NCI-H146 (cell line): ENCODE measurements at regions not wholly inside any gene's neighbourhood (a gene's known extent, or its start where the extent isn't known, plus 50 kb on each side); places are given as distances from the start of the nearest gene placed in this dataset.
"Not testable (repeated sequence)": the region's sequence is repeated elsewhere in the genome, so short reads cannot be mapped to it uniquely, and the experiment has no call there.

ENCODE experiments used
- DNase-seq: peaks from one replicate; lab custom pipeline; 2025; lab: John Stamatoyannopoulos, UW

DNA sequence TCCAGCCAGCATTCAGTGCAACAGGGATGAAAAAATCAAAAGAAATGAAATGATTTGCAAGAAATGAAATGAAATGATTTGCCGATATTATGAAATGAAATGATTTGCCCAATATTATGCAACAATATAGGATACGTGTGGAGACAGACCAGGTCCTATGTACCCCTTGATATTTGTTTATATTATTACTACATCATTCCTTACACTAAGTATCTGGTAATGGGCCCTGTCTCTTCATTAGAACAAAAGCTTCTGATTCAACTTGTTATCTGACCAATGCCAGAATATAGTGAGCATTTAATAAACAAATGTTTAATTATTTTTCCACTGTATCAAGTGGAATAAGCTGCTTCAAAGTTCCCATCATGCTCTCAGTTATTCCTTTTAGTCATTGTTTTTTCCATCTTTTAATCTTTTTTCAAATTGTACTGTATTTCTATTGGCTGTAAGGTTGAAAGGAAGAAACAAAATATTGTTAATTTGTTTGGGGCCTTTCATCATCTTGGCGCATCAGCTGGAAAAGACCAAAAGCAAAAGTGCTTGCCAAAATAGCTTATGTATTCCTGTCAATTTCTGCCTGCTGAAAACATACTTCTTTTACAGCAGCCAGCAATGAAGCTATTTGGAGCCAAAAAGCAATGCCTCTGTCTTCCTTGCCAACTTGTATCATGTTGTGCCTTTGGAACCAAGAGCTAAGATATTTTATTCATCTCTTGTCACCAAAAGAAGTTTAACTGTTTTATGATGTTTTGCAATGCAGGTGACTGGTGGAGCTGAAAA, 2314.9 kb downstream of the LRRC4C start:
- no peak for DNase-seq

DNA sequence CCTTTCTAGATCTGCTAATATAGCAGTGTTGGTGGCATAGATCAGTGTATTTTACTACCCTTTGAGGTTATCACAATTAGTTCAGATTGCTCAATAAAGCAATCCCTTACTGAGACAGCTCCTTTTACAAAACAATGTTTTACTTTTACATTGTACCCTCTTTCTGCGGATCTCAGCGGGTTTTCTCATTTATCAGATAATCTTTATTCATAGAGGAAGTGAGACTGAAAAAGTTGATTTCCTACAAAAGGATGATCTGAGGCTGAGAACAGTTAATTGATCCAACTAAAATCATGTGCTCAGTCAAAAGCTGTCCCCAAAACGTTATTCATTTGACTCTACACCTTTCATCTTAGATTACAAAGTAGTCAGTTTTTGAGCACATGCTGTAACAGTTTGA, 2319.9 kb downstream of the LRRC4C start:
- DNase-seq = no peak

DNA sequence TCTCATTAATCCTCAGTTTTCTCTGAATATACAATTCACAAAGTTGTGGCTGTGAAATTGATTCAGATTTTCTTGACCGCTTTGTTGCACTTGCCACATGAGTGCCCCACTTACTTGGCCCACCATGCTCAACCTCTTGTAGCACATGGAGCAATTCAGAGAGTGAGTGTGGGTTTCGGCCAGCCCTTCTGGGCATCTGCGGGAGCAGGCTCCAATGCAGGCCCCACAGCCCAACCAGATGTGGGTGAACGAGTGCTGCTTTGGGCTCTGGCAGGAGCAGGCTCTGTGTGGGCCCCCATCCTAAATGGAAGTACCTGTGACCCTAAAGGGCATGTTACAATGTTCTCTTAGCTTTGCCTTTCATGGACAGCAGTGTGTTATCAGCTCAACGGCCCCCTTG, 2338.6 kb downstream of the LRRC4C start:
- DNase-seq = no peak

DNA sequence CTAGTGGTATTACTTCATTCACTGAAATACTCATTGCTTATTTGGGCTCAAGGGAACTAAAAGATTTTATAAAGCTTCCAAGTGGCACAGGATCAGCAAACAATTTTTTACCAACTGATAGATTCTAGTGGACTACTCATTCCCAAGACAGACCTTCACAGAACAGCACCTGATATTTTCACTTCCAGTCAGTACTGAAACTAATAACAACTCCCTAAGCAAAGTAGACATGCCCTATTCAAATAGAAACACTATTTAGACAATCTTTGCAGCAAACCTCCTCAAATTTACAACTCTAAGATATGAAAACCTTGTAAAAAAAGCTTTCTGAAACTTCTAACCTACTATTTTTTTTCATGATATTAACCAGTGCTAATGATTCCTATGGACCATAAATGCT, 2345.8 kb downstream of the LRRC4C start:
- DNase-seq = no peak

DNA sequence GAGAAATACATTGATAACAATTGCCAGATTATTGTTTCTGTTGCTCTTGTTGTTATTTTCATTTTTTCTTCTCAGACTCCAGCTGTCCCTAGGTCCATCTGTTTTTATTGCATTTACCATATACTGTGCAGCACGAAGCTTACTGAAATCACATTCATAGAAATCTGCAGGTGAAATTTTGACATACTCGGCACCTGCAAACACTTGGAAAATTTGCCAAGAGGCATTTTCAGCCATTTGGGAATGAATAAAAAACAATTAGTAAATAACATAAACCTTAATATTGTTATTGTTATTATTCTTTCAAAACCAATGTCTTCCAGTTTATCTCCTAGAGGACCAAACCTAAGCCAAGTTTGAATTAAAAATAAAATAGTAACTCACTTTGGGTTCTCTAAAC, 2357.2 kb downstream of the LRRC4C start:
- no peak for DNase-seq

DNA sequence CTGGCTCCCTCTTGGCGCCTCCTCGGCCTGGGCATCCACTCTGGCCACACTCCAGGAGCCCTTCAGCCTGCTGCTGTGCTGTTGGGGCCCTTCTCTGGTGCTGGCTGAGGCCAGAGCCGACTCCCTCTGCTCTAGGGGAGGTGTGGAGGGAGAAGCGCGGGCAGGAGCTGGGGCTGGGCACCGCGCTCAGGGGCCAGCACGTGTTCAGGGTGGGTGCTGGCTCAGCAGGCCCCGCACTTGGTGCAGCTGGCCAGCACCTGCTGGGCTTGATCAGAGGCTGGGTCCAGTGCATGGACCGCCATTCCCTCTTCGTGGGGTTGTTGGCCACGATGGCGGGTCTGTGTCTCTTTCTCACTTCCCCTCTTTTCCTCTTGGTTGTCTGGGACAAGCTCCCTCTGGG, 2381.0 kb downstream of the LRRC4C start:
- no peak for DNase-seq

DNA sequence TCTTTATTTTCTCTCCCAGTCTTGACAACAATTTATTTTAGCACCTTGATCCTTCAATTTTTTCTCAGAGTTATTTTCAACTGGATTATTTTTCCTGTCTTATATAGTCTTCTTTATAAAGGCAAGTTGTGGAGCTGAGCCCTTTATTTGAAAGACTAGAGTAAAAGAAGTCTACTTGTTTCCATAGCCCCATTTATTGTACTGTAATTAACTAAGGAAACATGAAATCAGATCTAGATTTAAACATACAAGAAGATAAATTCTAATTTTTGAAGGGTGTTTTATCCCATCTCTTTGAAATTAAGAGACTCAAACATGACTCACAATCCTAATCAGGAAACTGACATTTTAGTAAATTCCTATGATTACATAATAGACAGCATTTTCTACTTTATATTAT, 2421.8 kb downstream of the LRRC4C start:
- no peak for DNase-seq

DNA sequence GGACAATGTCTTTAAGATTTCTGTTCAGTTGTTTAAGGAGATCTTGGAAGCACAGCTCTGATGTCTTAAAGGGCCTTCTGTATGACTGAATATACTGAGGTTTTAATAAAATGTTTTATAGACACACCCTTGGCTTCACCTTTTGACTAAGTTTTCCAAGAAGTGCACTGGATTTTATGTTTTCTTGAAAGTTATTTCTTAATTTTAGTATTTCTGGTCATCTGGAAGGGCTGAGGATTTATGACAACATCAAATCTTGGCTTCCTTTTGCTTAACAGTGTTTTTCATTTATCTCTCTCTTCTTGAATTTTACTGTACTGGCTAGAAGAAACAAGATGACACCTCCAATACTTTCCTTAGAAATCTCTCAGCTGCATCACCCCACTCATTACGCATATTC, 2423.4 kb downstream of the LRRC4C start:
- DNase-seq = no peak

DNA sequence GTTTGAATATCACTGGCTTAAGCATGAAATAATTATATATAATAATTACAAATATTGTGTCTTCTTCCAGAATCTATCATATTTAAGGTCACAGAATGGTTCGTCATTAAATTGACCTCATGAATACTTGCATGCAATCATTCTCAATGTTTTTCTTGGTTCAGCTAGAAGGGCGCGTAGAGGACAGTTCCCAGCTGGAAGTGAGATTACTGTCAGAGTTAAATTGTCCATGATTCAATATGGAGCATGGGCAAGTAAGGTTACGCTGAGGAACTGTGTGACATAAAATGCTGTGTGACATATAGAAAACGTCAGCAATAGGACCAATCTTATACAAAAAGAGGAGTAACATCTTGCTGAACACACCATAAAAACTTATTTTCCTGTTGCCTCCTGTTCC, 2423.5 kb upstream of the RAG2 start:
- DNase-seq = no peak

DNA sequence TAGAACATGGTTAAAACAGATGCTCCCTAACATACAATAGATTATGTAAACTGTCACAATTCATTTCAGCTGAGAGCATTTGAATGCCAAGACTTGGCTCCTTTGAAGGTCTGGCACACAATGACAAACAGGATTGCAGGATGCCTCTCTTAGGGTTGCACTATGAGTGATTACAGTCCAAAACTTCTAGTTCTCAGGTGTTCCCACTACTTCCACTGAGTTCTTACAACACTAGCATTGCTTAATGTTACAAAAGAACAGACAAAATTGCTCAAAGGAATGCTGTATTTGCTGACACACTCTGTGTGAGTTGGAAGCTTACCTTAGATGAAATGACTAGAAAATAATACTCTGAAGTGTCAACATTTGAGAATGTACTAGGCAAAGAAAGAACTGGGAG, 2413.8 kb upstream of the RAG2 start:
- DNase-seq = no peak

DNA sequence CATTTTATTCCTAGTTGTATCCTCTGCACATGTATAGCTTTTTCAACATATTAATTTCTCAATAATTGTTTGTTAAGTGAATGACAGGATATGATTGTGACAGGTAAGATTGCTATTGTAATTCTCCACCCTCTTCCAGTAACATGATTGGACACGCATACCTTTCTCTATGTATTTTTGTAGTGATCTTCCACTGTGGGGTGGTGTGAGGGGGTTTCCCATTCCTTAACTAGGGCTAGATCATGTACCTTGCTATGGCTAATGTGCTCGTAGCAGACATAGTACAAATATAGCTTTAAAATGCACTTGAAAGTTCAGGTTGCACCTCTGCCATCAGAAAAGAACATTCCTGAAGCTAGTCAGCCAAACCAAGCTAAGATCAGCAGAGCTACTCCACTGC, 2392.8 kb upstream of the RAG2 start:
- DNase-seq = no peak

DNA sequence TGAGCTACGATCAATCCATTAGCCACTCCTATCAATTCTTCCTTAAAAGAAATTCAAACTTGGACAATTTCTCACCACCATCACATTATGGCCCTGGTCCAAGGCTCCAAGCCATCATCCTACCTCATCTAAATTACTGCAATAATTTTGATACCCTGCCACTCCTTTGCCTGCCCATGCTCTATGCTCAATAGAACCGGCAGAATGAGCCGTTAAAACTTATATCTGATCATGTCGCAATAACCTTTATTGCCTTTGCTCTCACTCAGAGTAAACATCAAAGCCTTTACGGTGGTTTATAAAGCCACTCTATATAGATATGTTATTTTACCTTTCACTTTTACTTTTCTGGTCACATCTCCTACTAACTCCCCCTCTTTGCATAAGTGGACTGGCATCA, 2392.1 kb upstream of the RAG2 start:
- no peak for DNase-seq

DNA sequence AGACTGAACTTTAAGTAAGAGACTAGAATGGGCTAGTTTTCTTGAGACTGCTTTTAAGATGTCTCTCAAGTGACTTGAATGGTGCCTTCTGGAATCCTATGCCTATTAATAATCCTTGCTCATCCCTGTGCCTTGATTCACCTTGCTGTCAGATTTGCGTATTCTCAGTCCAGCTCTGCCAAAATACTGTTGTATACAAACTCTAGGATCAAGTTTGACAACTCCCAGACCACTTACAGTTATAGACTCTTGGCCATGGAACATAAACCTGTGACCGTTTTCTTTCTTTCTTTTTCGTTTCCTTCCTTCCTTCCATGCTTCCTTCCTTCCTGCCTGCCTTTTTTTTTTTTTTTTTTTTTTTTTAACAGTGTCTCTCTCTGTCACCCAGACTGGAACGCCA, 2390.9 kb upstream of the RAG2 start:
- no peak for DNase-seq

DNA sequence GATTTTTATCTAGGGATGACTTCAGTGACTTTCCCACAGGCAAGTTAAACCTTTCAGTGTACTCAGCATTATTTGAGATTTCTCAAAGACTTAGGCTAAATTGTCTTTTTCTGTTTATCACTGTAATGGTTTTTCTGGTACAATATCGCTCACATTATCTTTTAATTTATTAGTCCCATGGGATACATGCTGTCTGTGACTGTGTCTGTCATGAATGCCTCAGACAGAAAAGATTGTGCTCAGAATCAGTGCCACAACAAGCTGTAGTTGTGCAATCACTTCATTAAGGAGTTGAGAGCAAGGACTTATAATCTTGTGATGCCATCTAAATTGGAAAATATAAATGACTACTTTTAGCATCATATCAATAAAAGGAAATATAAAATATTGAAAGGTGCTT, 2374.2 kb upstream of the RAG2 start:
- no peak for DNase-seq

DNA sequence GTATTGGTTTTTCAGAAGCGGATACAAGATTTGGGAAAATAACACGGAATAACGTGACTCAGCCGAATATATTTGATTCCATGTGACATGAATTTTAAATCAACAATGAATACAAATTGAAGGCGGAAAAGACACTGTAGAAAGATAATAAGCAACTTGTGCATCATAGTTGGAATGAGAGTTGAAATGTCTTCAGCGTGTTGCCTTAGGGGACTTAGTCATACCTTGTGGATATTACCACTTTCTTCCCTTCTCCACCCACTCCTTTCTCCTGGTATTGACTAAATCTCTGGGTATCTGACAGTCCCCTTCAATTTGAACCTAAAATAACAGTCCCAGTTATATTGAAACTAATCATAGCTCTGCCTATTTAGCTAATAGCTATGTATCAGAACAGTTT, 2373.1 kb upstream of the RAG2 start:
- no peak for DNase-seq

DNA sequence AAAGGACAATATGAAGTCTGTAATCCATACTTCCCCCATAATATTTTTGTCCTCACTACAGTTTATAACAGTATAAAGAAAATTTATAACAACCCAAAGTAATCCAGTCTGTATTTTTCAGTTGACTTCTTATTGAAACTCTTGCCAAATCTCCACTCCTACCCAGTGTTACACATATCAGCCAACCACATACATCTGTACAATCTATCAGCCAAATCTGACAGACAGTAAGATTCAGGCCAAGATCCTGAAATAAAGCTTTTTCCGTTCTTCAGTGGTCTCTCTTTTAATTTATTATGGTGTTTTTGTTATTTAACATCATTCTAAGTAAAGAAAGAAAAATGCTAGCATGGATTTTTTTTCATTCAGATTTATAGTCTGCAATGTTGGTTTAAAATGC, 2370.9 kb upstream of the RAG2 start:
- no peak for DNase-seq

DNA sequence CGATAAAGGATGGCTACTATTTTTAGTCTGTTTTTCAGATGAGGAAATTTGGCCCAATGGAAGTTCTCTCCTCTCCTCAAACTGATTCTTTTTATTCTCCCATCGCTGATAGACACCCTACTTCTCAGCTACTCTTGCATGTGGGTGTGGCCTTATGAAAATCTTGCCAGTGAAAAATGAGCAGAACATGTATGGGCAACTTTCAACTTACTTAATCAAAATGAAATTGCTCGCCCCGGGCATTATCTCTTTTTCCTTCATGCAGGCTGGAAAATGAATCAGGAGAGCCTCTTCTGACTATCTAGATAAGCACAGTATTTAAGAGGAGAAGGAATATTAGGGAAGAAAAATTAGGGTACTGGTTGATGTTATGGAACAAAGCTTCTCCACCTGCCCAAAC, 2354.7 kb upstream of the RAG2 start:
- no peak for DNase-seq

DNA sequence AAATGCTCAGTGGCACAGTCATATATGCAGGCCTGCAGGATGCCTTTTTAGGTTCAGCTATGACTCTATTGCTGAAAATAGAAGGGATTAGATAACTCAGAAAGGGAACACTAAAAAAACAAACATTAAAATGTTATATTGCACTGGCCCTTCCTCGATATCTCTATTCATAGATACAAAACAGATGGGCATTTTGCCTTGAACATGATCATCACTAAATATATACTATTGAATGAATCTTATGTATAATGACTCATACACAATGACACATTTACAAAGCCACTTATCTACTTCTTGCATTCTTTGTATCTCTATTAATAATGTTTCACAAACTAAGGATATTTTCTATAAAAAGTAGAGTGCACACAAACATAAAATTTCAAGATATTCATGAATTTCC, 2352.8 kb upstream of the RAG2 start:
- DNase-seq = no peak

DNA sequence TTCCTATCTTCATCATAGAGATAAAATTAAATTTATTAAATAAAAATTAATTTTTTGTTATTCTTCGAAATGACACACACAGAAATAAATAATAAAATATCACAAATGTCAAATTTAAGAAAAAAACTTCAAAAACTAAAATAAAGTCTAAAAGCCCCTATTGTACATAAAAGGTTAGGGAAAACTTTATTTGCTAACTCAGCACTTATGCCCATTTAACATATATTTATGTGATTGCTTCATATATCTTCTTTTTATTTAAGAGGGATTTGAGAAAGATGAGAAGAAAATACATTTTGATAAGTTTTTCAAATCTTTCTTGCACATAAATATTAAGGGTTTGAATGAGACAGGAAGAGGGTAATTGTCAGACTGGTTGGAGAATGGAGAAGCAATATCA, 2350.4 kb upstream of the RAG2 start:
- DNase-seq = no peak

DNA sequence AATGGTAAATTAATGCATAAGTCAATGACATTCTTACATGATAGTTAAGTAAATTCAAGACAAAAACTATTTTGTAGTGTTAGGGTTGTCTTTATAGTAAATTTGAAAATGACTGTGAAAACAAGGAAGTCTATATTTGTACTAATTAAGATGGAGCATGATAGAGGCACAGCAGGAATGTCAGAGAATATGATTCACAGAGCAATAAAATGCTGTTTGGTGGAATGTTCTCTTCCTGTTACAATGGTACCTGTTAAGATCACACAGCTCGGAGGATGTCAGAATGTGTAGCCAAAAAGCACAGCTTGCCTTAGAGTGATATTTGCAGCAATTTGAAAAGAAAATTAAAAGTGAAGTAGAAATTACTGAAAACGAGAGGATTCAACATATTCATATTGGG, 2339.7 kb upstream of the RAG2 start:
- no peak for DNase-seq

DNA sequence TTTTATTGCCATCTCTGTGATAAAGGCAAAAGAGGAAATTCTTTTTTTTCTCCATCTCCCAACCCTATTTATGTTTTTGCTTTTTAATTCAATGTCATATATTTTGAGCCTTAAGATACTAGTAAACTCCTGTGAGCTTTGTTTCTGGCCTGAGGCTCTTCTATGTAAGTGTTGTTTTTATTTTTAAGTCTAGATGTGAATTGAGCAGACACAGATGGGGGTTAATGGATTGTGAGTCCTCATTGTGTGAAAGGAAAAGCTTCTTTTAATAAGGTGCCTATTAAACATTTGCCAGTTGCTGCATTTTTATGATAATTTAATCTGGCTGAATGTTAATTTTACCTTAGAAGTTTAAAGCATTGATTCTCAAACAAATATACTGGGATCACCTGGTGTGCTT, 2337.9 kb upstream of the RAG2 start:
- DNase-seq = no peak

DNA sequence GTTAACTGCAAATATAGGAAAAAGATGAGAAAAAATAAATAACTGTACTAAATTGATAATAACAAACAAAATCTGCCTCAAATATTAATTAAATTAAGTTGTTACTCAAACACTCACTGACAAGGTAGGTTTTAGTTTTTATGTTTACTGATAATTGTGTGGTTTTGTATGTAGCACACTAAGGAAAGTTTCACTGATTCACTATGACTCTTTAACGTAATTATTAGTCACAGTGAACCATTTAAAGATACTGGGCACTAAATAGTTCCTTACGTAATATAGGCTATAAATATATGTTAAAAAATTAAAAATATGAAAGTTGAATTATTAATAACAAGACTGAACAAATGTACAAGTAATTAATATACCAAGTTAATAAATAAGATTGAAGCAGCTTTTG, 2330.0 kb upstream of the RAG2 start:
- DNase-seq = no peak

DNA sequence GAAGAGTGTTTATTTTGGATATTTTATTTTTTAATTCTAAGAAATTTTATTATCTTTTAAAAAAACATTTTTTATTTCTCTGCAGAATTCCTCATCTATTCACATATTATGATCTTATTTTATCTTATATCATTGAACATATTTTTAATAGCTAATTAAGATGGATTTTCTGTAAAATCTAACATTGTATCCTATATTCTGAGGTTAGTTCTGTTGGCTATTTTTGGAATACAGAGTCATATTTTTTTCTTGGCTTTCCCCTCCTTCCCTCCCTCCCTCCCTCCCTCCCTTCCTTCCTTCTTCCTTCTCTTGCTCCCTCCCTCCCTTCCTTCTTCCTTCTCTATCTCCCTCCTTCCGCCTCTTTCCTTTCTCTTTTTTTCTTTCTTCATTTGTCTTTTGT, 2326.6 kb upstream of the RAG2 start:
- no peak for DNase-seq

DNA sequence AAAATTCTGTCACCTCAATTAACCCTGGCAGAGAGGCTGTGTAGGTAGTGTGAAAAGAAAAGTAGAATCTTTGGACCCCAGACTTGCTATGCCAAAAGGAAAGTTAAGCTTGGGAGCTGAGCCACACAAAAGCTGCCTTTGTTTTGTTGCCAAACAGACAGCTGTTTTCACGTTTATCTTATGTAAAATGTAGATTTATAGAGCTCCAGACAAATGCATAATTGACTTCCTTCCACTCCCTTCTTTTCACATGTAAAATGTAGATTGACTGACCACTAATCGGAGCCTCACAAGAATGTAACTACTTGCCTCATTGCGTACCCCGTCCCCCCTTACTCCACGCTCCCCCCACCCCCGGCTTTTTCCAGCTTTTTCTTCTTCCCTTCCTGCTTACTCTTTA, 2302.2 kb upstream of the RAG2 start:
- no peak for DNase-seq

DNA sequence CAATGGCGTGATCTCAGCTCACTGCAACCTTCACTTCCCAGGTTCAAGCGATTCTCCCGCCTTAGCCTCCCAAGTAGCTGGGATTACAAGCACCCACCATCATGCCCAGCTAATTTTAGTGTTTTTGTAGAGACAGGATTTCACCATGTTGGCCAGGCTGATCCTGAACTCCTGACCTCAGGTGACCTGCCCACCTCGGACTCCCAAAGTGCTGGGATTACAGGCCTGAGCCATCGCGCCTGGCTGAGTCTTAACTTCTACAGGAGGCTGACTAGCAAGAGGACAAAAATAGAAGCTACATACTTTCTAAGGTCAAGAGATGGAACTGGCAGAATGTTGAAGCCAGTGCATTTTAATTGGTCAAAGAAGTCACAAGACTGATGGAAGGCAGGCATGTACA, 2296.2 kb upstream of the RAG2 start:
- DNase-seq = not testable (repeated sequence)
